K562 (cell line): ENCODE measurements at regions not wholly inside any gene's neighbourhood (a gene's known extent, or its start where the extent isn't known, plus 50 kb on each side); places are given as distances from the start of the nearest gene placed in this dataset.

ENCODE experiments used
- ATAC-seq: fragments of 200-7000 bp; cut with Tn5 transposase; 3 replicates; pipeline ENCODE4 v1.9.1; 2020; ENCODE audit warnings: moderate library complexity
- BruUV-seq: library from RNA; stranded (reverse); fragments of 400-500 nt; replicated peaks from 2 replicates; lab custom pipeline; 2021; lab: Mats Ljungman, UMichigan
- CTCF ChIA-PET: fragments of 300-600 bp; formaldehyde crosslinking; extraction: SDS; loops from one replicate; lab custom pipeline; 2021; ENCODE audit warnings: low intra/inter-chr PET ratio; lab: Yijun Ruan, JAX
- POLR2A ChIA-PET: fragments of 300-600, 350-650 bp; sonication (Branson Sonifier 250); formaldehyde crosslinking; extraction: SDS; loops from one replicate; lab custom pipeline; 2021; ENCODE audit warnings: antibody characterized with exemption, inconsistent platforms; lab: Yijun Ruan, JAX
- DNase-seq, 4 experiments: peaks; one replicate each; pipeline versions ENCODE4 v3.0.0 to v3.0.0-alpha.2; 2011 to 2018; ENCODE audit warnings: low spot score in 3 of 4, mixed read lengths in 3 of 4; ENCODE audit errors: extremely low read depth in 1 of 4
- FAIRE-seq: peaks from 2 replicates; lab custom pipeline; 2011; peaks lifted over from hg19 to GRCh38; lab: Jason Lieb, UNC
- H2AFZ ChIP-seq: 2 replicates; pipeline ENCODE4 v1.6.0; 2011; ENCODE audit warnings: low read depth, low read length, control low read depth, inconsistent platforms
- H3K27ac ChIP-seq: fragments of 200-600 bp; 3 replicates; pipeline ENCODE4 v1.8.0; 2011; ENCODE audit warnings: low read depth, mild to moderate bottlenecking, control low read depth, inconsistent platforms, low read length, moderate library complexity, mixed read lengths; ENCODE audit errors: extremely low read depth
- H3K27me3 ChIP-seq, 2 experiments: fragments of 300-600 bp in 1 of 2; 2 replicates in 1 of 2; 3 replicates in 1 of 2; pipeline versions ENCODE4 v1.6.0 to v1.8.0; 2011; ENCODE audit warnings: inconsistent platforms in 2 of 2, low read length in 2 of 2, mild to moderate bottlenecking in 1 of 2, mixed read lengths in 1 of 2, moderate library complexity in 1 of 2; ENCODE audit not compliant: control insufficient read depth in 2 of 2, insufficient read depth in 2 of 2
- H3K36me3 ChIP-seq: fragments of 300-600 bp; 3 replicates; pipeline ENCODE4 v1.8.0; 2011; ENCODE audit warnings: mild to moderate bottlenecking, low read length, inconsistent platforms; ENCODE audit not compliant: control insufficient read depth, insufficient read depth
- H3K4me1 ChIP-seq, 2 experiments: fragments of 200-600 bp in 1 of 2; replicated peaks in 1 of 2; 2 replicates in 1 of 2; 3 replicates in 1 of 2; pipeline versions ENCODE4 v1.5.1 to v1.8.0; 2011; ENCODE audit warnings: inconsistent platforms in 2 of 2, low read length in 2 of 2, mild to moderate bottlenecking in 1 of 2, mixed read lengths in 1 of 2, moderate library complexity in 1 of 2; ENCODE audit not compliant: control insufficient read depth in 2 of 2, insufficient read depth in 2 of 2
- H3K4me2 ChIP-seq: 2 replicates; pipeline ENCODE4 v1.6.1; 2011; ENCODE audit warnings: low read length, control low read depth, inconsistent platforms, mixed read lengths; ENCODE audit not compliant: insufficient read depth
- H3K4me3 ChIP-seq: fragments of 200-600 bp; sonication (generic), shearing (Covaris generic); 2 replicates; pipeline ENCODE4 v1.5.1; 2016; ENCODE audit warnings: control low read depth, inconsistent platforms
- H3K79me2 ChIP-seq: fragments of 200-600 bp; 3 replicates; pipeline ENCODE4 v1.8.0; 2011; ENCODE audit warnings: low read length, inconsistent platforms; ENCODE audit not compliant: control insufficient read depth, insufficient read depth
- H3K9ac ChIP-seq, 2 experiments: 2 replicates each; pipeline versions ENCODE4 v1.6.0 to v1.6.1; 2011; ENCODE audit warnings: low read depth in 2 of 2, low read length in 2 of 2, control low read depth in 1 of 2, inconsistent platforms in 1 of 2, mild to moderate bottlenecking in 1 of 2, mixed read lengths in 1 of 2; ENCODE audit not compliant: insufficient read depth in 1 of 2
- H3K9me1 ChIP-seq: one replicate; pipeline ENCODE4 v1.6.0; 2011; ENCODE audit warnings: inconsistent platforms, mild to moderate bottlenecking, low read length, moderate library complexity; ENCODE audit not compliant: control insufficient read depth, insufficient read depth
- H3K9me3 ChIP-seq: replicated peaks from 2 replicates; pipeline ENCODE4 v1.5.1; 2011; ENCODE audit warnings: low read depth, low read length, inconsistent platforms; ENCODE audit not compliant: control insufficient read depth, insufficient read depth
- H4K20me1 ChIP-seq: replicated peaks from 2 replicates; pipeline ENCODE4 v1.6.1; 2011; ENCODE audit warnings: low read length, inconsistent platforms, mixed read lengths; ENCODE audit not compliant: control insufficient read depth, insufficient read depth
- ARID1B ChIP-seq: fragments of 450-650 bp; IDR thresholded peaks from 2 replicates; pipeline ENCODE4 v1.6.1; 2016; ENCODE audit warnings: antibody characterized with exemption, mild to moderate bottlenecking, inconsistent platforms
- CBFA2T2 ChIP-seq: fragments of 450-650 bp; conservative IDR thresholded peaks from 2 replicates; pipeline ENCODE4 v1.6.1; 2017; ENCODE audit warnings: mild to moderate bottlenecking
- CBFA2T3 ChIP-seq: fragments of 450-650 bp; IDR thresholded peaks from 2 replicates; pipeline ENCODE4 v1.6.1; 2017
- DACH1 ChIP-seq: fragments of 450-650 bp; IDR thresholded peaks from 2 replicates; pipeline ENCODE4 v1.6.1; 2018; ENCODE audit not compliant: partially characterized antibody
- ERF ChIP-seq: fragments of 450-650 bp; formaldehyde crosslinking; IDR thresholded peaks from 2 replicates; pipeline ENCODE4 v1.4.0; 2020; ENCODE audit warnings: mild to moderate bottlenecking, mixed read lengths
- ETV6 ChIP-seq, 3 experiments: fragments of 150-350 bp in 1 of 3; sonication (generic) in 1 of 3; formaldehyde crosslinking in 1 of 3; IDR thresholded peaks; 2 replicates each; pipeline versions ENCODE4 v1.6.1 to v1.8.0; 2014 to 2022; ENCODE audit warnings: borderline replicate concordance in 2 of 3, low read depth in 2 of 3, antibody characterized with exemption in 1 of 3, low read length in 1 of 3, mild to moderate bottlenecking in 1 of 3, missing genetic modification reagents in 1 of 3
- FOXK2 ChIP-seq, 2 experiments: fragments of 450-650 bp; IDR thresholded peaks in 1 of 2; conservative IDR thresholded peaks in 1 of 2; 2 replicates each; pipeline ENCODE4 v1.6.1; 2016; ENCODE audit warnings: low read depth in 2 of 2, mild to moderate bottlenecking in 1 of 2
- NFIC ChIP-seq: fragments of 450-650 bp; IDR thresholded peaks from 2 replicates; pipeline ENCODE4 v1.6.1; 2017; ENCODE audit warnings: mild to moderate bottlenecking, inconsistent platforms
- NRF1 ChIP-seq, 2 experiments: fragments of 450-650 bp; IDR thresholded peaks in 1 of 2; conservative IDR thresholded peaks in 1 of 2; 2 replicates each; pipeline ENCODE4 v1.6.1; 2014; ENCODE audit warnings: mild to moderate bottlenecking in 2 of 2
- TCF3 ChIP-seq: sonication (generic); formaldehyde crosslinking; IDR thresholded peaks from 2 replicates; pipeline ENCODE4 v1.4.0; 2020; ENCODE audit warnings: mild to moderate bottlenecking, missing genetic modification reagents
- TFAP4 ChIP-seq: sonication (generic); formaldehyde crosslinking; IDR thresholded peaks from 2 replicates; pipeline ENCODE4 v1.8.0; 2022; ENCODE audit warnings: missing genetic modification reagents, mild to moderate bottlenecking, moderate library complexity, borderline replicate concordance
- ZNF197 ChIP-seq: fragments of 200-800 bp; sonication (Bioruptor generic); IDR thresholded peaks from 2 replicates; pipeline ENCODE4 v1.6.1; 2016; ENCODE audit warnings: low read depth, missing genetic modification characterization, missing compliant biosample characterization
- WGBS: fragments of 100-300 bp; shearing (Covaris generic); methylation state at CpG from one replicate; pipeline ENCODE4 v1.1.6; 2016; ENCODE audit warnings: low coverage, mixed read lengths; ENCODE audit not compliant: insufficient coverage; ENCODE audit errors: missing lambda C conversion rate; 5-methylcytosine and 5-hydroxymethylcytosine counted together
- in situ Hi-C: fragments of 300-500 bp; cut with MboI; formaldehyde crosslinking; loops from 4 replicates; pipeline ENCODE4 v1.15.0; 2018; ENCODE audit warnings: inconsistent platforms, mixed read lengths
- intact Hi-C: fragments of 100-400 bp; cut with micrococcal nuclease; formaldehyde crosslinking; loops from 2 replicates; pipeline ENCODE4 v1.14.2; 2022
- TF ChIP-seq, protein P1 (sequence below), 2 experiments: IDR thresholded peaks; 2 replicates each; pipeline ENCODE4 v1.6.1; 2011; ENCODE audit warnings: borderline replicate concordance in 1 of 2, control low read depth in 1 of 2, low read depth in 1 of 2, low read length in 1 of 2, mild to moderate bottlenecking in 1 of 2, mixed read lengths in 1 of 2, moderate library complexity in 1 of 2; ENCODE audit not compliant: insufficient read depth in 1 of 2, insufficient read length in 1 of 2, poor library complexity in 1 of 2, severe bottlenecking in 1 of 2; ENCODE audit errors: extremely low read depth in 1 of 2

DNA sequence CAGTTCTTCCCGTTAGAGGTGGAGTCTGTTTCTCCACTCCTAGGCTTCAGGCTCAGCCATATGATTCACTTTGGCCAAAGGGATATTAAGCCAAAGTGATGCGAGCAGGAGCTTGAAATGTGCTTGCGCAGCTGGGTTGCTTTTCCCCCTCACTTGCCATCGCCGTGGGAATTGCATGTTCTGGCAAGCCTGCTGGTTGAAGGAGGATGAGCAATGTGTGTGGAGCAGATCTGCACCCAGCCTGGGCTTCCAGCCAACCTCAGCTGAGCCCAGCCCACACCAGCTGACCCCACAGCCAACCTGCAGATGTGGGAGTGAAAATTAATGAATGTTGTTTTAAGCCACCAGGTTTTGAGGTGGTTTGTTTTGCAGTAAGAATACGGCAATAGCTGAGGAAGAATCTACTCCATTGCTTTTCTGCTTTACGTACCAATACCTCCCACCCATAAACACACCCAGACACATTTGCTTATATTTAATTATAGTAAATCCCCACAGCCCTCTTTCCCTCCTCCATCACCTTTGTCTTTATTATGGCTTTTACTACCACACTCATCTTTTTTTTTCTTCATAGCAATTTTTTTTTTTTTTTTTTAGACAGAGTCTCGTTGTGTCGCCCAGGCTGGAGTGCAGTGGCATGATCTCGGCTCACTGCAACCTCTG, 132.8 kb upstream of the FUNDC1 start:
- in situ Hi-C loops = no loop called here
- no peak overlapping the region for H3K9ac ChIP-seq
- peak overlapping the region; percentile 24 for H3K4me2 ChIP-seq
- no peak overlapping the region for H3K27ac ChIP-seq
- H3K9me1 ChIP-seq = no peaks in the 10 kb centered on the region
- DNase-seq = peak; percentile 5 to 53 (median 20)
- no peaks in the 10 kb centered on the region for H3K79me2 ChIP-seq
- 2% methylated on average over 7 of the region's 10 CpGs for WGBS
- H3K27me3 ChIP-seq = no peaks in the 10 kb centered on the region
- H3K36me3 ChIP-seq = no peaks in the 10 kb centered on the region
- intact Hi-C loops = no loop called here
- no peak overlapping the region for H3K4me3 ChIP-seq
- ChIA-PET CTCF (no interaction called here), POLR2A (no interaction called here)
- no peak overlapping the region for H2AFZ ChIP-seq
- FAIRE-seq = peak; percentile 76
- peaks cover 3% of the 10 kb centered on the region in 2 experiments; a peak in 3 of 5 replicates for H3K4me1 ChIP-seq
- no peaks in the 10 kb centered on the region for H4K20me1 ChIP-seq
- H3K9me3 ChIP-seq = no peaks in the 10 kb centered on the region
- TF ChIP-seq CBFA2T2 = 0 out of 2 replicates have a peak, but pooled peaks have one; percentile 25
- peak; percentile 60 for TF ChIP-seq CBFA2T3
- no peak for TF ChIP-seq FOXK2 (conservative IDR thresholded peaks at IDR 0.05 in 1 of 2, IDR thresholded peaks at IDR 0.05 in 1 of 2; ENCODE audit: low read depth in 2 of 2)
- peak; percentile 19 for TF ChIP-seq DACH1
- peak; percentile 86 for TF ChIP-seq TFAP4 (CRISPR knock-in tag)
- TF ChIP-seq NRF1 (conservative IDR thresholded peaks at IDR 0.05 in 1 of 2, IDR thresholded peaks at IDR 0.05 in 1 of 2) = peak; percentile 56 to 69; a peak in 3 of 4 replicates
- TF ChIP-seq TCF3 (CRISPR knock-in tag) = peak; percentile 20; the same call in 1 of the 2 replicates
- no peak for TF ChIP-seq ETV6 (IDR thresholded peaks at IDR 0.05; ENCODE audit: borderline replicate concordance in 1 of 2, low read depth in 2 of 2, low read length in 1 of 2)
- TF ChIP-seq ETV6 (CRISPR knock-in tag; IDR thresholded peaks at IDR 0.05; ENCODE audit: borderline replicate concordance) = no peak
- no peak for TF ChIP-seq ZNF197 (CRISPR knock-in tag)
- peak; percentile 72 for TF ChIP-seq NFIC
- TF ChIP-seq, protein P1, sequence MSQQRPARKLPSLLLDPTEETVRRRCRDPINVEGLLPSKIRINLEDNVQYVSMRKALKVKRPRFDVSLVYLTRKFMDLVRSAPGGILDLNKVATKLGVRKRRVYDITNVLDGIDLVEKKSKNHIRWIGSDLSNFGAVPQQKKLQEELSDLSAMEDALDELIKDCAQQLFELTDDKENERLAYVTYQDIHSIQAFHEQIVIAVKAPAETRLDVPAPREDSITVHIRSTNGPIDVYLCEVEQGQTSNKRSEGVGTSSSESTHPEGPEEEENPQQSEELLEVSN (IDR thresholded peaks at IDR 0.05; ENCODE audit: borderline replicate concordance in 1 of 2, extremely low read depth in 1 of 2, insufficient read depth in 1 of 2, insufficient read length in 1 of 2, low read depth in 1 of 2, low read length in 1 of 2, poor library complexity in 1 of 2, severe bottlenecking in 1 of 2) = no peak
- TF ChIP-seq ERF (CRISPR knock-in tag) = no peak
- TF ChIP-seq ARID1B = 0 out of 2 replicates have a peak, but pooled peaks have one; percentile 21
- ATAC-seq = peak; percentile 74
- BruUV-seq = no TSS peak
